K562 (cell line): ENCODE measurements at regions not wholly inside any gene's neighbourhood (a gene's known extent, or its start where the extent isn't known, plus 50 kb on each side); places are given as distances from the start of the nearest gene placed in this dataset.

Source experiments
- POLR2G ChIP-seq: fragments of 200-400 bp; formaldehyde crosslinking; IDR thresholded peaks from 2 replicates; pipeline ENCODE4 v1.6.1; 2017; ENCODE audit warnings: low read depth, mild to moderate bottlenecking, antibody characterized with exemption, low read length, moderate library complexity
- RBFOX2 ChIP-seq: fragments of 200-400 bp; formaldehyde crosslinking; IDR thresholded peaks from 2 replicates; pipeline ENCODE4 v1.6.1; 2017; ENCODE audit warnings: low read depth, mild to moderate bottlenecking, low read length, moderate library complexity
- SMARCA4 ChIP-seq: fragments of 450-650 bp; IDR thresholded peaks from 2 replicates; pipeline ENCODE4 v1.6.1; 2016
- SRF ChIP-seq, 2 experiments: fragments of 250-450, 450-650 bp in 1 of 2; sonication (Bioruptor Pico) in 1 of 2; sonication (generic) in 1 of 2; formaldehyde crosslinking; IDR thresholded peaks; 2 replicates each; pipeline versions ENCODE4 v1.5.0 to v1.5.1; 2020 to 2022; ENCODE audit warnings: mild to moderate bottlenecking in 1 of 2, missing genetic modification reagents in 1 of 2
- TAF7 ChIP-seq: fragments of 450-650 bp; IDR thresholded peaks from 2 replicates; pipeline ENCODE4 v1.6.1; 2016; ENCODE audit warnings: missing genetic modification characterization, missing compliant biosample characterization
- TEAD4 ChIP-seq, 2 experiments: sonication (generic) in 1 of 2; formaldehyde crosslinking in 1 of 2; IDR thresholded peaks; 2 replicates each; pipeline versions ENCODE4 v1.6.1 to v1.8.0; 2012 to 2022; ENCODE audit warnings: borderline replicate concordance in 1 of 2, inconsistent platforms in 1 of 2, low read length in 1 of 2, mild to moderate bottlenecking in 1 of 2, missing genetic modification reagents in 1 of 2
- TF ChIP-seq, protein P1 (sequence below), 2 experiments: fragments of 450-650 bp; IDR thresholded peaks; 2 replicates each; pipeline ENCODE4 v1.6.1; 2016; ENCODE audit warnings: mild to moderate bottlenecking in 2 of 2, borderline replicate concordance in 1 of 2, low read depth in 1 of 2, moderate library complexity in 1 of 2
- TF ChIP-seq, protein P2 (sequence below): fragments of 450-650 bp; IDR thresholded peaks from one replicate; pipeline ENCODE4 v1.6.1; 2018; ENCODE audit warnings: mild to moderate bottlenecking, moderate library complexity; ENCODE audit not compliant: partially characterized antibody
- TF ChIP-seq, protein P3 (sequence below): sonication (generic); formaldehyde crosslinking; IDR thresholded peaks from 2 replicates; pipeline ENCODE4 v1.8.1; 2023; ENCODE audit warnings: mild to moderate bottlenecking, missing genetic modification reagents
- TF ChIP-seq, protein P4 (sequence below), 2 experiments: fragments of 150-350 bp in 1 of 2; IDR thresholded peaks; 2 replicates each; pipeline ENCODE4 v1.6.1; 2012 to 2016; ENCODE audit warnings: low read depth in 2 of 2, low read length in 2 of 2, mild to moderate bottlenecking in 1 of 2, moderate library complexity in 1 of 2

DNA sequence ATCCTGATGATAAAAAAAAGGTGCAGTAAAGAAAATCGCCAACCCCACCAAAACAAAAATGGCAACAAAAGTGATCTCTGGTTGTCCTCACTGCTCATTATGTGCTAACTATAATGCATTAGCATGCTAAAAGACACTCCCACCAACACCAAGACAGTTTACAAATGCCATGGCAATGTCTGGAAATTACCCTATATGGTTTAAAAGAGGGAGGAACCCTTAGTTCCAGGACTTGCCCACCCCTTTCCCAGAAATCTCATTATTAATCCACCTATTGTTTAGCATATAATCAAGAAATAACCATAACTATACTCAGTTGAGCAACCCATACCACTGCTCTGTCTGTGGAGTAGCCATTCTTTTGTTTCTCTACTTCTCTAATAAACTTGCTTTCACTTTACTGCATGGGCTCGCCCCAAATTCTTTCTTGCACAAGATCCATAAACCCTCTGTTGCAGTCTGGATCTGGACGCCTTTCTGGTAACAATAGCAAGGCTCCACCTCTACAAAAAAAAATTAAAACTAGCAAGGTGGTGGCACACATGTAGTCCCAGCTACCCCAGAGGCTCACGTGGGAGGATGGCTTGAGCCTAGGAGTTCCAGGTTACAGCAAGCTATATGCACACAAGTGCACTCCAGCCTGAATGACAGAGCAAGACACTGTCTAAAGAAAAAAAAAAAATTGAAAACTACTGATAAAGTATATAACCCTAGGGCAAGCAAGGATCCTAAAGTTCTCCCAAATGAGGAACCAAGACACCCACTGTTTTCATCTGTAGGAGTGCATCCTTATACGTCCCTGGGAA is 278.8 kb upstream of the JARID2 start (continued):
- TF ChIP-seq, protein P1, sequence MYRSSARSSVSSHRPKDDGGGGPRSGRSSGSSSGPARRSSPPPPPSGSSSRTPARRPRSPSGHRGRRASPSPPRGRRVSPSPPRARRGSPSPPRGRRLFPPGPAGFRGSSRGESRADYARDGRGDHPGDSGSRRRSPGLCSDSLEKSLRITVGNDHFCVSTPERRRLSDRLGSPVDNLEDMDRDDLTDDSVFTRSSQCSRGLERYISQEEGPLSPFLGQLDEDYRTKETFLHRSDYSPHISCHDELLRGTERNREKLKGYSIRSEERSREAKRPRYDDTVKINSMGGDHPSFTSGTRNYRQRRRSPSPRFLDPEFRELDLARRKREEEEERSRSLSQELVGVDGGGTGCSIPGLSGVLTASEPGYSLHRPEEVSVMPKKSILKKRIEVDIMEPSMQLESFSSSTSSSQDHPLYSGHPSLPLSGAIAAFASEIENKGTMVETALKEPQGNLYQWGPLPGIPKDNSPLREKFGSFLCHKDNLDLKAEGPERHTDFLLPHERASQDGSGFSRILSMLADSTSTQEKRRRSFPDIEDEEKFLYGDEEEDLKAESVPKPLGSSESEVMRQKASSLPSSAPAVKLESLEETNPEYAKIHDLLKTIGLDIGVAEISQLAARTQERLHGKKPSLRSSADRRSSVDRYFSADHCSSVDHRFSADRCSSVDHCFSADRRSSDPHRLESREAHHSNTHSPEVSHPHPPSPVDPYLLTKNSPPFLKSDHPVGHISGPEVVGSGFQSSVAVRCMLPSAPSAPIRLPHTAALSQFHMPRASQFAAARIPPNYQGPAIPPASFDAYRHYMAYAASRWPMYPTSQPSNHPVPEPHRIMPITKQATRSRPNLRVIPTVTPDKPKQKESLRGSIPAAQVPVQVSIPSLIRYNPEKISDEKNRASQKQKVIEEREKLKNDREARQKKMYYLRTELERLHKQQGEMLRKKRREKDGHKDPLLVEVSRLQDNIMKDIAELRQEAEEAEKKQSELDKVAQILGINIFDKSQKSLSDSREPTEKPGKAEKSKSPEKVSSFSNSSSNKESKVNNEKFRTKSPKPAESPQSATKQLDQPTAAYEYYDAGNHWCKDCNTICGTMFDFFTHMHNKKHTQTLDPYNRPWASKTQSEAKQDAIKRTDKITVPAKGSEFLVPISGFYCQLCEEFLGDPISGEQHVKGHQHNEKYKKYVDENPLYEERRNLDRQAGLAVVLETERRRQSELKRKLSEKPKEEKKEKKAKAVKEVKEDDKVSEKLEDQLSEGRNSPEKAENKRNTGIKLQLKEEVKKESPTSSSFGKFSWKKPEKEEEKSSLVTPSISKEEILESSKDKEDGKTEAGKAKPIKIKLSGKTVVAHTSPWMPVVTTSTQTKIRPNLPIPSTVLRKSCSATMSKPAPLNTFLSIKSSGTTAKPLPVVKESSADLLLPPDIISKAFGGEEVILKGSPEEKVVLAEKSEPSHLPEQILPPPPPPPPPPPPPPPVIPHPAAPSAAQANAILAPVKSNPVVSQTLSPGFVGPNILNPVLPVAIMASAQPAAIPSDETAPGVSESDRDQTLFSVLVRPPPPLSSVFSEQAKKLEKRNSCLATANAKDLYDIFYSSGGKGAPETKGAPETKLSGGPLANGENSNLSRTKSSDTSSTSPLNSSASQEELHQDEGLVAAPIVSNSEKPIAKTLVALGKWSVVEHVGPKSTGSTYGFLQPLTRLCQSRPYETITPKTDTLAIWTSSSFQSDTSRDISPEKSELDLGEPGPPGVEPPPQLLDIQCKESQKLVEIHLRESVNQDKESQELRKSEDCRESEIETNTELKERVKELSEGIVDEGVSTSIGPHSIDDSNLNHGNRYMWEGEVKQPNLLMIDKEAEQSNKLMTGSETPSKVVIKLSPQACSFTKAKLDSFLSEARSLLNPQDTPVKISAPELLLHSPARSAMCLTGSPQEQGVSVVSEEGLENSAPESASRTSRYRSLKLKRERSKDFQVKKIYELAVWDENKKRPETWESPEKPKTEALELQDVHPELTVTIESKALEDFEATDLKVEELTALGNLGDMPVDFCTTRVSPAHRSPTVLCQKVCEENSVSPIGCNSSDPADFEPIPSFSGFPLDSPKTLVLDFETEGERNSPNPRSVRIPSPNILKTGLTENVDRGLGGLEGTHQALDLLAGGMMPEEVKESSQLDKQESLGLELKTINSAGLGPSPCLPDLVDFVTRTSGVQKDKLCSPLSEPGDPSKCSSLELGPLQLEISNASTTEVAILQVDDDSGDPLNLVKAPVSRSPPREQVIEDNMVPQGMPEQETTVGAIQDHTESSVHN (IDR thresholded peaks at IDR 0.05; ENCODE audit: borderline replicate concordance in 1 of 2, low read depth in 1 of 2): no peak
- TF ChIP-seq TEAD4 (IDR thresholded peaks at IDR 0.05; ENCODE audit: low read length): peak; percentile 42; the same call in 1 of the 2 replicates
- no peak for TF ChIP-seq TEAD4 (CRISPR knock-in tag; IDR thresholded peaks at IDR 0.05; ENCODE audit: borderline replicate concordance)
- TF ChIP-seq, protein P2, sequence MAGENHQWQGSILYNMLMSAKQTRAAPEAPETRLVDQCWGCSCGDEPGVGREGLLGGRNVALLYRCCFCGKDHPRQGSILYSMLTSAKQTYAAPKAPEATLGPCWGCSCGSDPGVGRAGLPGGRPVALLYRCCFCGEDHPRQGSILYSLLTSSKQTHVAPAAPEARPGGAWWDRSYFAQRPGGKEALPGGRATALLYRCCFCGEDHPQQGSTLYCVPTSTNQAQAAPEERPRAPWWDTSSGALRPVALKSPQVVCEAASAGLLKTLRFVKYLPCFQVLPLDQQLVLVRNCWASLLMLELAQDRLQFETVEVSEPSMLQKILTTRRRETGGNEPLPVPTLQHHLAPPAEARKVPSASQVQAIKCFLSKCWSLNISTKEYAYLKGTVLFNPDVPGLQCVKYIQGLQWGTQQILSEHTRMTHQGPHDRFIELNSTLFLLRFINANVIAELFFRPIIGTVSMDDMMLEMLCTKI: no peak
- TF ChIP-seq RBFOX2: peak; percentile 52; the same call in 1 of the 2 replicates
- TF ChIP-seq TAF7: 0 out of 2 replicates have a peak, but pooled peaks have one; percentile 24
- TF ChIP-seq, protein P3, sequence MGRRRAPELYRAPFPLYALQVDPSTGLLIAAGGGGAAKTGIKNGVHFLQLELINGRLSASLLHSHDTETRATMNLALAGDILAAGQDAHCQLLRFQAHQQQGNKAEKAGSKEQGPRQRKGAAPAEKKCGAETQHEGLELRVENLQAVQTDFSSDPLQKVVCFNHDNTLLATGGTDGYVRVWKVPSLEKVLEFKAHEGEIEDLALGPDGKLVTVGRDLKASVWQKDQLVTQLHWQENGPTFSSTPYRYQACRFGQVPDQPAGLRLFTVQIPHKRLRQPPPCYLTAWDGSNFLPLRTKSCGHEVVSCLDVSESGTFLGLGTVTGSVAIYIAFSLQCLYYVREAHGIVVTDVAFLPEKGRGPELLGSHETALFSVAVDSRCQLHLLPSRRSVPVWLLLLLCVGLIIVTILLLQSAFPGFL (CRISPR knock-in tag): 0 out of 2 replicates have a peak, but pooled peaks have one; percentile 7
- 0 out of 2 replicates have a peak, but pooled peaks have one; percentile 19 for TF ChIP-seq SMARCA4
- peak in 1 of 2 experiments; percentile 69; a peak in 1 of 4 replicates for TF ChIP-seq SRF (CRISPR knock-in tag; IDR thresholded peaks at IDR 0.05)
- TF ChIP-seq, protein P4, sequence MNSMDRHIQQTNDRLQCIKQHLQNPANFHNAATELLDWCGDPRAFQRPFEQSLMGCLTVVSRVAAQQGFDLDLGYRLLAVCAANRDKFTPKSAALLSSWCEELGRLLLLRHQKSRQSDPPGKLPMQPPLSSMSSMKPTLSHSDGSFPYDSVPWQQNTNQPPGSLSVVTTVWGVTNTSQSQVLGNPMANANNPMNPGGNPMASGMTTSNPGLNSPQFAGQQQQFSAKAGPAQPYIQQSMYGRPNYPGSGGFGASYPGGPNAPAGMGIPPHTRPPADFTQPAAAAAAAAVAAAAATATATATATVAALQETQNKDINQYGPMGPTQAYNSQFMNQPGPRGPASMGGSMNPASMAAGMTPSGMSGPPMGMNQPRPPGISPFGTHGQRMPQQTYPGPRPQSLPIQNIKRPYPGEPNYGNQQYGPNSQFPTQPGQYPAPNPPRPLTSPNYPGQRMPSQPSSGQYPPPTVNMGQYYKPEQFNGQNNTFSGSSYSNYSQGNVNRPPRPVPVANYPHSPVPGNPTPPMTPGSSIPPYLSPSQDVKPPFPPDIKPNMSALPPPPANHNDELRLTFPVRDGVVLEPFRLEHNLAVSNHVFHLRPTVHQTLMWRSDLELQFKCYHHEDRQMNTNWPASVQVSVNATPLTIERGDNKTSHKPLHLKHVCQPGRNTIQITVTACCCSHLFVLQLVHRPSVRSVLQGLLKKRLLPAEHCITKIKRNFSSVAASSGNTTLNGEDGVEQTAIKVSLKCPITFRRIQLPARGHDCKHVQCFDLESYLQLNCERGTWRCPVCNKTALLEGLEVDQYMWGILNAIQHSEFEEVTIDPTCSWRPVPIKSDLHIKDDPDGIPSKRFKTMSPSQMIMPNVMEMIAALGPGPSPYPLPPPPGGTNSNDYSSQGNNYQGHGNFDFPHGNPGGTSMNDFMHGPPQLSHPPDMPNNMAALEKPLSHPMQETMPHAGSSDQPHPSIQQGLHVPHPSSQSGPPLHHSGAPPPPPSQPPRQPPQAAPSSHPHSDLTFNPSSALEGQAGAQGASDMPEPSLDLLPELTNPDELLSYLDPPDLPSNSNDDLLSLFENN (IDR thresholded peaks at IDR 0.05; ENCODE audit: low read depth in 2 of 2, low read length in 2 of 2): peak in 1 of 2 experiments; percentile 80; a peak in 2 of 4 replicates
- TF ChIP-seq POLR2G: 0 out of 2 replicates have a peak, but pooled peaks have one; percentile 14
